Activated T-cell treated with anti-CD3 and anti-CD28 coated beads, Interleukin-2, amount 50 U/mL, for 24 hours (primary cell): ENCODE measurements at regions not wholly inside any gene's neighbourhood (a gene's known extent, or its start where the extent isn't known, plus 50 kb on each side); places are given as distances from the start of the nearest gene placed in this dataset.
"Not testable (repeated sequence)": the region's sequence is repeated elsewhere in the genome, so short reads cannot be mapped to it uniquely, and the experiment has no call there.

Source experiments
- DNase-seq: peaks from one replicate; pipeline ENCODE4 v3.0.0-alpha.2; 2020
- H3K27ac Mint-ChIP-seq: 2 replicates; pipeline ENCODE4 v1.8.0; 2020; ENCODE audit warnings: mild to moderate bottlenecking, mixed read lengths
- H3K27me3 Mint-ChIP-seq: 2 replicates; pipeline ENCODE4 v1.8.0; 2020; ENCODE audit warnings: mixed read lengths
- H3K36me3 Mint-ChIP-seq: 2 replicates; pipeline ENCODE4 v1.8.0; 2020; ENCODE audit warnings: low read depth, mixed read lengths
- H3K4me1 Mint-ChIP-seq: 2 replicates; pipeline ENCODE4 v1.8.0; 2020; ENCODE audit warnings: low read depth, mixed read lengths
- H3K4me3 Mint-ChIP-seq: 2 replicates; pipeline ENCODE4 v1.8.0; 2020; ENCODE audit warnings: mild to moderate bottlenecking, moderate library complexity, mixed read lengths
- H3K9me3 Mint-ChIP-seq: 2 replicates; pipeline ENCODE4 v1.8.0; 2020; ENCODE audit warnings: mixed read lengths

GRCh38 chr5:154542581-154542980 is 64.6 kb upstream of the HAND1 start:
- Mint-ChIP-seq H3K9me3 (no peaks in the 10 kb centered on the region), H3K36me3 (no peaks in the 10 kb centered on the region), H3K27me3 (peaks cover 32% of the 10 kb centered on the region), H3K27ac (no peak overlapping the region), H3K4me1 (no peaks in the 10 kb centered on the region), H3K4me3 (no peak overlapping the region)
- no peak for DNase-seq

- H3K9me3 Mint-ChIP-seq = no peaks in the 10 kb centered on the region
- H3K4me1 Mint-ChIP-seq = no peaks in the 10 kb centered on the region
- DNase-seq = no peak
- no peaks in the 10 kb centered on the region for H3K36me3 Mint-ChIP-seq
- H3K4me3 Mint-ChIP-seq = no peak overlapping the region
- H3K27me3 Mint-ChIP-seq = peaks cover 32% of the 10 kb centered on the region
- no peak overlapping the region for H3K27ac Mint-ChIP-seq
These were observed 64.0 kb upstream of the HAND1 start for GRCh38 chr5:154542000-154542399.

- H3K4me3 Mint-ChIP-seq = no peak overlapping the region
- H3K27me3 Mint-ChIP-seq = peaks cover 32% of the 10 kb centered on the region
- no peaks in the 10 kb centered on the region for H3K4me1 Mint-ChIP-seq
- no peaks in the 10 kb centered on the region for H3K36me3 Mint-ChIP-seq
- no peak overlapping the region for H3K27ac Mint-ChIP-seq
- no peak for DNase-seq
- no peaks in the 10 kb centered on the region for H3K9me3 Mint-ChIP-seq
These were observed 63.5 kb upstream of the HAND1 start for GRCh38 chr5:154541553-154541952.

- no peak overlapping the region for H3K4me3 Mint-ChIP-seq
- no peak for DNase-seq
- no peaks in the 10 kb centered on the region for H3K9me3 Mint-ChIP-seq
- H3K27ac Mint-ChIP-seq = no peak overlapping the region
- no peaks in the 10 kb centered on the region for H3K36me3 Mint-ChIP-seq
- peaks cover 27% of the 10 kb centered on the region for H3K27me3 Mint-ChIP-seq
- no peaks in the 10 kb centered on the region for H3K4me1 Mint-ChIP-seq
These were observed 62.6 kb upstream of the HAND1 start for GRCh38 chr5:154540600-154540999.

- H3K27ac Mint-ChIP-seq = no peak overlapping the region
- H3K36me3 Mint-ChIP-seq = no peaks in the 10 kb centered on the region
- H3K27me3 Mint-ChIP-seq = peaks cover 20% of the 10 kb centered on the region
- H3K4me1 Mint-ChIP-seq = no peaks in the 10 kb centered on the region
- no peak for DNase-seq
- H3K9me3 Mint-ChIP-seq = no peaks in the 10 kb centered on the region
- H3K4me3 Mint-ChIP-seq = no peak overlapping the region
These were observed 60.5 kb upstream of the HAND1 start for GRCh38 chr5:154538492-154538891.

- not testable (repeated sequence) for H3K36me3 Mint-ChIP-seq, H3K4me1 Mint-ChIP-seq, H3K27ac Mint-ChIP-seq, DNase-seq, H3K9me3 Mint-ChIP-seq, H3K4me3 Mint-ChIP-seq
- peaks cover 21% of the 10 kb centered on the region for H3K27me3 Mint-ChIP-seq
These were observed 58.4 kb upstream of the HAND1 start for GRCh38 chr5:154536439-154536838.

- Mint-ChIP-seq H3K27me3 (peaks cover 24% of the 10 kb centered on the region), H3K27ac (no peak overlapping the region), H3K4me3 (no peak overlapping the region), H3K9me3 (no peaks in the 10 kb centered on the region), H3K36me3 (no peaks in the 10 kb centered on the region), H3K4me1 (no peaks in the 10 kb centered on the region)
- no peak for DNase-seq
These were observed 57.5 kb upstream of the HAND1 start for GRCh38 chr5:154535535-154535934.

- DNase-seq = no peak
- Mint-ChIP-seq H3K27me3 (peaks cover 24% of the 10 kb centered on the region), H3K27ac (no peak overlapping the region), H3K36me3 (no peaks in the 10 kb centered on the region), H3K4me3 (no peak overlapping the region), H3K9me3 (no peaks in the 10 kb centered on the region), H3K4me1 (no peaks in the 10 kb centered on the region)
These were observed 56.5 kb upstream of the HAND1 start for GRCh38 chr5:154534457-154535050.

- no peak for DNase-seq
- H3K4me3 Mint-ChIP-seq = no peak overlapping the region
- H3K4me1 Mint-ChIP-seq = no peaks in the 10 kb centered on the region
- no peaks in the 10 kb centered on the region for H3K9me3 Mint-ChIP-seq
- no peaks in the 10 kb centered on the region for H3K36me3 Mint-ChIP-seq
- peaks cover 46% of the 10 kb centered on the region for H3K27me3 Mint-ChIP-seq
- no peak overlapping the region for H3K27ac Mint-ChIP-seq
These were observed 51.3 kb upstream of the HAND1 start for GRCh38 chr5:154529282-154529681.

- H3K4me3 Mint-ChIP-seq = no peak overlapping the region
- no peak for DNase-seq
- no peaks in the 10 kb centered on the region for H3K9me3 Mint-ChIP-seq
- H3K4me1 Mint-ChIP-seq = no peaks in the 10 kb centered on the region
- no peak overlapping the region for H3K27ac Mint-ChIP-seq
- H3K36me3 Mint-ChIP-seq = no peaks in the 10 kb centered on the region
- peaks cover 56% of the 10 kb centered on the region for H3K27me3 Mint-ChIP-seq
These were observed 50.1 kb upstream of the HAND1 start for GRCh38 chr5:154528005-154528594.
